ENCODE measurements at regions not wholly inside any gene's neighbourhood (a gene's known extent, or its start where the extent isn't known, plus 50 kb on each side); places are given as distances from the start of the nearest gene placed in this dataset.

- TF ChIP-seq CTCF (optimal IDR thresholded peaks at IDR 0.05 in 1 of 3, IDR thresholded peaks at IDR 0.05 in 1 of 3, conservative IDR thresholded peaks at IDR 0.05 in 1 of 3; ENCODE audit: extremely low read depth in 1 of 3, insufficient read depth in 2 of 3, low read length in 3 of 3) = no peak
- TF ChIP-seq EZH2 (IDR thresholded peaks at IDR 0.05; ENCODE audit: low read length) = no peak
Measured at GRCh38 chr13:40363653-40364052, 302.8 kb downstream of the FOXO1 start.

All from keratinocyte (primary cell).